GM12878 (cell line): ENCODE measurements at regions not wholly inside any gene's neighbourhood (a gene's known extent, or its start where the extent isn't known, plus 50 kb on each side); places are given as distances from the start of the nearest gene placed in this dataset.
"Not testable (repeated sequence)": the region's sequence is repeated elsewhere in the genome, so short reads cannot be mapped to it uniquely, and the experiment has no call there.

ENCODE experiments used
- CHD2 ChIP-seq: IDR thresholded peaks from 2 replicates; pipeline ENCODE4 v1.6.1; 2011; ENCODE audit warnings: low read depth, low read length, improper control_type of control experiment, borderline replicate concordance
- NBN ChIP-seq: fragments of 450-650 bp; IDR thresholded peaks from 2 replicates; pipeline ENCODE4 v1.6.1; 2016
- PAX5 ChIP-seq: IDR thresholded peaks from 2 replicates; pipeline ENCODE4 v1.6.1; 2011; ENCODE audit warnings: low read depth, low read length, borderline replicate concordance
- TF ChIP-seq, protein P1 (sequence below), 3 experiments: IDR thresholded peaks in 2 of 3; conservative IDR thresholded peaks in 1 of 3; 2 replicates each; pipeline ENCODE4 v1.5.1; 2011; ENCODE audit warnings: low read depth in 3 of 3, low read length in 3 of 3, mild to moderate bottlenecking in 3 of 3, control low read depth in 2 of 3, moderate library complexity in 2 of 3, inconsistent platforms in 1 of 3, mixed read lengths in 1 of 3; ENCODE audit not compliant: control insufficient read depth in 2 of 3, insufficient read depth in 1 of 3; ENCODE audit errors: extremely low read depth in 1 of 3

DNA sequence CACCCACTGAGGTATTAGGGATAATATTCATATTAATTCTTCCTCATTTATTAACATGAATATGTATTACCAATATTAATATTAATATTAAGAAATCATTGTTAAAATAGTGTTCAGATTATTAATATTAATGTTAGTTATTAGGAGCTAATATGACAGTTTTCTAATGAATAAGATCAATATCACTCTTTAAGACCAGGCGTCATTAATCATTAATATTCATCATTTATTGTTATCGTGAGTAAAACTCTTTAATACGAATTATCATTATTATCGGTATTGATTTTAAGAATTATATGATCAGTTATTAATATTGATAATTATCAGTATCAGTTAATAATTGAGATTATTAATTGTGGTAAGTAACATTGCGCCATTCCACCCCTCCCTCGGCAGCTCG lies 101.0 kb upstream of the HMX1 start:
- TF ChIP-seq PAX5, CHD2, NBN: not testable (repeated sequence)
- TF ChIP-seq, protein P1, sequence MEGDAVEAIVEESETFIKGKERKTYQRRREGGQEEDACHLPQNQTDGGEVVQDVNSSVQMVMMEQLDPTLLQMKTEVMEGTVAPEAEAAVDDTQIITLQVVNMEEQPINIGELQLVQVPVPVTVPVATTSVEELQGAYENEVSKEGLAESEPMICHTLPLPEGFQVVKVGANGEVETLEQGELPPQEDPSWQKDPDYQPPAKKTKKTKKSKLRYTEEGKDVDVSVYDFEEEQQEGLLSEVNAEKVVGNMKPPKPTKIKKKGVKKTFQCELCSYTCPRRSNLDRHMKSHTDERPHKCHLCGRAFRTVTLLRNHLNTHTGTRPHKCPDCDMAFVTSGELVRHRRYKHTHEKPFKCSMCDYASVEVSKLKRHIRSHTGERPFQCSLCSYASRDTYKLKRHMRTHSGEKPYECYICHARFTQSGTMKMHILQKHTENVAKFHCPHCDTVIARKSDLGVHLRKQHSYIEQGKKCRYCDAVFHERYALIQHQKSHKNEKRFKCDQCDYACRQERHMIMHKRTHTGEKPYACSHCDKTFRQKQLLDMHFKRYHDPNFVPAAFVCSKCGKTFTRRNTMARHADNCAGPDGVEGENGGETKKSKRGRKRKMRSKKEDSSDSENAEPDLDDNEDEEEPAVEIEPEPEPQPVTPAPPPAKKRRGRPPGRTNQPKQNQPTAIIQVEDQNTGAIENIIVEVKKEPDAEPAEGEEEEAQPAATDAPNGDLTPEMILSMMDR (IDR thresholded peaks at IDR 0.05 in 2 of 3, conservative IDR thresholded peaks at IDR 0.05 in 1 of 3; ENCODE audit: control insufficient read depth in 2 of 3, extremely low read depth in 1 of 3, insufficient read depth in 1 of 3, low read depth in 3 of 3, low read length in 3 of 3): not testable (repeated sequence)
